B cell (primary cell): ENCODE measurements at regions not wholly inside any gene's neighbourhood (a gene's known extent, or its start where the extent isn't known, plus 50 kb on each side); places are given as distances from the start of the nearest gene placed in this dataset.

Experiments used
- ATAC-seq: fragments of 200-7000 bp; cut with Tn5 transposase; one replicate; pipeline ENCODE4 v1.10.0; 2021; ENCODE audit warnings: low read depth, mild to moderate bottlenecking, moderate number of reproducible peaks, moderate library complexity
- CTCF ChIA-PET: fragments of 350-600 bp; sonication (Branson Sonifier 250); formaldehyde crosslinking; loops from one replicate; lab custom pipeline; 2021; ENCODE audit warnings: antibody characterized with exemption, inconsistent platforms; lab: Charles Lee
- POLR2A ChIA-PET: fragments of 350-600 bp; sonication (Branson Sonifier 250); formaldehyde crosslinking; loops from one replicate; lab custom pipeline; 2021; ENCODE audit warnings: antibody characterized with exemption; lab: Charles Lee
- DNase-seq: peaks from one replicate; pipeline ENCODE4 v3.0.0; 2013
- H2AFZ ChIP-seq: 2 replicates; pipeline ENCODE4 v1.6.1; 2012; ENCODE audit warnings: mild to moderate bottlenecking, low read depth, low read length; ENCODE audit not compliant: insufficient read depth, poor library complexity, severe bottlenecking
- H3K27ac ChIP-seq, 2 donors: 1 replicate in 1 of 2; 2 replicates in 1 of 2; pipeline ENCODE4 v1.5.1; 2012 to 2013; ENCODE audit warnings: low read length in 2 of 2, mild to moderate bottlenecking in 2 of 2, moderate library complexity in 1 of 2
- H3K27me3 ChIP-seq, 4 experiments: fragments of 200-600 bp in 1 of 4; sonication (generic) in 1 of 4; replicated peaks in 1 of 4; 1 replicate in 2 of 4; 2 replicates in 2 of 4; pipeline versions ENCODE4 v1.6.1 to v1.7.0; 2013 to 2016; ENCODE audit warnings: low read length in 3 of 4, mild to moderate bottlenecking in 2 of 4, mixed read lengths in 1 of 4, moderate library complexity in 1 of 4; ENCODE audit not compliant: insufficient read depth in 4 of 4, control insufficient read depth in 3 of 4; ENCODE audit errors: control extremely low read depth in 1 of 4
- H3K36me3 ChIP-seq, 2 experiments: replicated peaks in 1 of 2; 1 replicate in 1 of 2; 2 replicates in 1 of 2; pipeline versions ENCODE4 v1.6.1 to v1.7.1; 2013; ENCODE audit warnings: low read length in 1 of 2; ENCODE audit not compliant: insufficient read depth in 2 of 2, control insufficient read depth in 1 of 2; ENCODE audit errors: control extremely low read depth in 1 of 2, extremely low read depth in 1 of 2
- H3K4me1 ChIP-seq, 2 donors: fragments of 200-600 bp in 1 of 2; sonication (generic) in 1 of 2; 1 replicate in 1 of 2; 2 replicates in 1 of 2; pipeline versions ENCODE4 v1.5.1 to v1.6.1; 2013 to 2017; ENCODE audit warnings: low read length in 2 of 2; ENCODE audit not compliant: control insufficient read depth in 2 of 2, insufficient read depth in 2 of 2
- H3K4me2 ChIP-seq: replicated peaks from 2 replicates; pipeline ENCODE3; 2012; ENCODE audit warnings: mild to moderate bottlenecking, low read depth, low read length; ENCODE audit not compliant: poor library complexity, severe bottlenecking
- H3K4me3 ChIP-seq, 5 experiments: fragments of 200-600 bp in 1 of 5; sonication (generic) in 1 of 5; 1 replicate in 3 of 5; 2 replicates in 2 of 5; pipeline versions ENCODE4 v1.5.1 to v1.7.0; 2011 to 2016; ENCODE audit warnings: low read length in 4 of 5, mild to moderate bottlenecking in 4 of 5, low read depth in 2 of 5, control low read depth in 1 of 5, moderate library complexity in 1 of 5; ENCODE audit not compliant: insufficient read depth in 1 of 5; ENCODE audit errors: control extremely low read depth in 1 of 5, extremely low read depth in 1 of 5
- H3K79me2 ChIP-seq: fragments of 200-600 bp; sonication (generic); one replicate; pipeline ENCODE4 v1.6.0; 2016; ENCODE audit warnings: low read length; ENCODE audit not compliant: control insufficient read depth, insufficient read depth
- H3K9ac ChIP-seq: fragments of 200-600 bp; sonication (generic); 2 replicates; pipeline ENCODE4 v1.6.1; 2017; ENCODE audit warnings: mild to moderate bottlenecking, low read length, moderate library complexity
- H3K9me3 ChIP-seq, 3 donors: one replicate each; pipeline versions ENCODE4 v1.6.1 to v1.7.1; 2013; ENCODE audit warnings: low read length in 2 of 3; ENCODE audit not compliant: control insufficient read depth in 2 of 3, insufficient read depth in 1 of 3; ENCODE audit errors: control extremely low read depth in 1 of 3
- H4K20me1 ChIP-seq: 2 replicates; pipeline ENCODE4 v1.6.0; 2012; ENCODE audit warnings: mild to moderate bottlenecking, low read length; ENCODE audit not compliant: insufficient read depth, control insufficient read depth, poor library complexity, severe bottlenecking
- H3K27ac Mint-ChIP-seq: one replicate; pipeline ENCODE4 v1.8.0; 2021; ENCODE audit warnings: mixed read lengths
- H3K27me3 Mint-ChIP-seq: one replicate; pipeline ENCODE4 v1.8.0; 2021; ENCODE audit warnings: mixed read lengths
- H3K4me1 Mint-ChIP-seq: one replicate; pipeline ENCODE4 v1.8.0; 2021; ENCODE audit warnings: mixed read lengths
- H3K4me3 Mint-ChIP-seq: one replicate; pipeline ENCODE4 v1.8.0; 2021; ENCODE audit warnings: mixed read lengths
- H3K9me3 Mint-ChIP-seq: one replicate; pipeline ENCODE4 v1.8.0; 2022; ENCODE audit warnings: mixed read lengths; ENCODE audit not compliant: insufficient read depth
- CTCF ChIP-seq: fragments of 200-600 bp; IDR thresholded peaks from one replicate; pipeline ENCODE4 v1.8.0; 2022; ENCODE audit warnings: antibody characterized with exemption, mild to moderate bottlenecking
- EZH2 ChIP-seq: IDR thresholded peaks from 2 replicates; pipeline ENCODE4 v1.6.1; 2012; ENCODE audit warnings: borderline replicate concordance, low read depth, mild to moderate bottlenecking, moderate library complexity, low read length; ENCODE audit not compliant: insufficient read depth, poor library complexity, severe bottlenecking
- WGBS: methylation state at CpG from one replicate; pipeline ENCODE4 v1.1.5; 2013; ENCODE audit warnings: missing lambda C conversion rate; ENCODE audit not compliant: insufficient coverage; 5-methylcytosine and 5-hydroxymethylcytosine counted together
- intact Hi-C: fragments of 100-400 bp; cut with micrococcal nuclease; formaldehyde crosslinking; loops from one replicate; pipeline ENCODE4 v1.10.0; 2022

- Mint-ChIP-seq H3K27me3 (no peaks in the 10 kb centered on the region), H3K27ac (no peak overlapping the region)
Observed at GRCh38 chr12:42936991-42937390, 347.4 kb upstream of the PRICKLE1 start.

GRCh38 chr12:42936260-42936659, 346.7 kb upstream of the PRICKLE1 start:
- Histone ChIP-seq H3K4me3 (no peak overlapping the region), H3K27me3 (no peaks in the 10 kb centered on the region), H3K36me3 (no peaks in the 10 kb centered on the region), H3K27ac (no peak overlapping the region), H4K20me1 (no peaks in the 10 kb centered on the region), H3K9ac (no peak overlapping the region), H3K4me2 (no peak overlapping the region), H3K4me1 (no peaks in the 10 kb centered on the region), H3K79me2 (no peaks in the 10 kb centered on the region), H2AFZ (no peak overlapping the region), H3K9me3 (no peaks in the 10 kb centered on the region)
- no CpG with 5 or more reads among the region's 1 CpG for WGBS
- no peak overlapping the region for H3K4me3 Mint-ChIP-seq
- no peaks in the 10 kb centered on the region for H3K4me1 Mint-ChIP-seq
- POLR2A ChIA-PET, result no interaction called here
- CTCF ChIA-PET, result no interaction called here
- DNase-seq (no peak), ATAC-seq (no peak)
- intact Hi-C loops, result no loop called here
- no peak overlapping the region for H3K27ac Mint-ChIP-seq
- TF ChIP-seq CTCF (no peak), EZH2 (no peak)
- H3K27me3 Mint-ChIP-seq, result no peaks in the 10 kb centered on the region
- peaks cover 4% of the 10 kb centered on the region for H3K9me3 Mint-ChIP-seq

More at GRCh38 chr12:42936991-42937390, 347.4 kb upstream of the PRICKLE1 start:
- no peak for ATAC-seq
- Histone ChIP-seq H3K9me3 (no peaks in the 10 kb centered on the region), H3K27me3 (no peaks in the 10 kb centered on the region), H3K4me2 (no peak overlapping the region), H2AFZ (no peak overlapping the region), H3K4me3 (no peak overlapping the region), H3K36me3 (no peaks in the 10 kb centered on the region), H3K9ac (no peak overlapping the region), H3K27ac (no peak overlapping the region), H3K79me2 (no peaks in the 10 kb centered on the region), H3K4me1 (no peaks in the 10 kb centered on the region), H4K20me1 (no peaks in the 10 kb centered on the region)
- ChIA-PET CTCF (no interaction called here), POLR2A (no interaction called here)
- intact Hi-C loops, result no loop called here
- TF ChIP-seq CTCF, result no peak
- no peak for TF ChIP-seq EZH2
- peaks cover 9% of the 10 kb centered on the region for H3K9me3 Mint-ChIP-seq
- 50% methylated on average over 2 of the region's 3 CpGs for WGBS
- H3K4me1 Mint-ChIP-seq, result no peaks in the 10 kb centered on the region
- no peak for DNase-seq
- H3K4me3 Mint-ChIP-seq, result no peak overlapping the region
